ENCODE measurements at regions not wholly inside any gene's neighbourhood (a gene's known extent, or its start where the extent isn't known, plus 50 kb on each side); places are given as distances from the start of the nearest gene placed in this dataset.

DNA sequence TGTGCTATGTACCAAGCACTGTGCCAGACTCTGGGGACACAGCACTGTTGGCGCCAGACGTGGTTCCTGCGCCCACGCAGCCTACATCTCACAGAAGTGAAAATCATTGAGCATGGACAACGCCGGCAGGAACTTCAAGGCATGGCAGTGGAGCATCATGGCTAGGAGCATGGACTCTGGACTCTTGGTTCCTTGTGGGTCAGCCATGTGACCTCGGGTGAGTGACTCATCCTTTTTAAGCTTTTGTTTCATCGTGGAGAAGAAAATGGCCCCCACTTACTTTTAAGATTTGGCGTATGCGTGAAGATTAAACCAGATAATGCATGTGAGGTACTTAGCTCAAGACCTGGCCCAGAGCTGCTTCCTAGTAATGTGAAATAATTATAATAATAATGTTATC is 988.5 kb downstream of the UQCRFS1 start:
- H3K4me3 ChIP-seq (ENCODE audit: low read depth, low read length), result no peak overlapping the region

DNA sequence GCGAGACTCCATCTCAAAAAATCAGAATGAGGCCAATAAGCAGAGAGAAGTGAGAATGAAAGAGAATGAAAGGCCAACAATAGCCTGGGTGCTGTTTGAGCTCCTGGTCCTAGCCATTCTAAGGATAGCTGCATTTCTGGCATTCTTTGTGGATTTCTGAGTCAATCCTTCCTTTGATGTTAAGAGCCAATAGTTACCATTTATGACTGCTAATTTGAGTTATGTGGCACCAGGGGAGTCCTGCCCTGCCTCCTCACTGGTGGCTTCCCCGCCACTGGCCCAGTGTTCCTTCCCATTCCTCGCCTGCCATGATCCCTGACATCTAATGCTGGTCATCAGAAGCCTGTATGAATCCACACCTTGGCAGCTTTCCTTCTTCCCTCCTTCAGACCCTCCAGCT is 991.2 kb downstream of the UQCRFS1 start:
- H3K4me3 ChIP-seq (ENCODE audit: low read depth, low read length), result no peak overlapping the region

DNA sequence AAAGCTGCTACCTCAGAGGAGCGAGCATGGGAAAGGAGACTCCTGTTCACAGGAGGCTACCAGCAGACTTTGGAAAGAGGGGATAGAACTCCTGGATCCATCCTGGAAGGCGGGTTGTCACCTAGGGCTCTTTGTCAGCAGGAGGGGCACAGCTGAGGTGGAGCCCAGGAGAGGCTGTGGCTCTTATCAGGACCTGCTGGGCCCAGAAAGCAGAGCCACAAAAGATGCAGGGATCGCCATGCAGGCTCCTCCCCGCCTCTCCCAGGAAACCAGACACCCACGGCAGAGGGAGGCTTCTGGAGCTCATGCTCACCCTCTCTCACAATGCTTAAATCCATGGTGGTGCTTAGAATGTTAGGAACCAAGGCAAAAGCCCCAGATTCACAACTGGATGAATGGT is 994.2 kb downstream of the UQCRFS1 start:
- H3K4me3 ChIP-seq (ENCODE audit: low read depth, low read length), result no peak overlapping the region

DNA sequence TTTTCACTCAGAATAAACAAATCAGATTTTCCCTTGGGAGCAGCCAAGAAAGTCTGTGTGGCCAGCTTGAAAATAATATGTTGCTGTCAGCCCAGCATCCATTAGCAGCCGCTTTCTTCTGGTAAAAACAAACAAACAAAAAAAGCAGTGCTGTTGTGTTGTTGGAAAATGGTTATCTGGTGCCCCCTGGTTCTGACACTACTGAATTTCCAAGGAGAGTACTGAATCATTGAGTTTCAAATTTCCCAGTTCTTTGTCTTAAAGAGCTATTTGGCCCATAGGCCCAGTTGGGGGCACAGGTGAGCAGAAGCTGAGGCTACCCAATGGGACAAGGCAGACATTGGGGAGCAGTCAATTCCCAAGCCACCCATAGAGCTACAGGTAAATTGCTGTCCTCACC is 995.9 kb downstream of the UQCRFS1 start:
- H3K4me3 ChIP-seq (ENCODE audit: low read depth, low read length), result no peak overlapping the region

DNA sequence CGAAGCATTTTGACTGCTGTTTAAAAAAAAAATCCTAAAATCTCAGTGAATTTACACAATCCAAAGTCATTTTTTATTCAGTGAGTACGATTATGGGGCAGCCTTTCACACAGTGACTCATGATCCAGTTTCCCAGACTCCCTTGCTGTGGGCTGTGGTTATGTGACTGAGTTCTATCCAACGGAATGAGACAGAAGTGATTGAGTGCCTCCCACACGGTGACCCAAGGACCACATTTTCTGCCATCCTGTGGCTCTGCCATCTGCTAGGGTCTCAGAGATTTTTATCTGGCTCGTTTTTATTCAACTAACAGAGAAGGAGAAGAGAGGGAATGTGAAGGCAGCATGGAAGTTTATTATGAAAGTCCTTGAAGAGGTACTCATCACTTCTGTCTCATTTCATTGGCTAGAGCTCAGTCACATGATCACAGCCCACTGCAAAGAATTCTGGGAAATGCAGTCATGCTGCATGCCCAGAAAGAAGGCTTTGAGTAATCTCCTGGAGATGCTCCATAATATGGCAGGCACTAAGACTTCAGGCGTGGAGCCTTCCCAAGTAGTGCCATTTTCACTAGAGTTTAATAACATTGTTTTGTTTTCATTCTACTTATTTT is 999.4 kb downstream of the UQCRFS1 start:
- no peak overlapping the region for H3K4me3 ChIP-seq (ENCODE audit: low read depth, low read length)

DNA sequence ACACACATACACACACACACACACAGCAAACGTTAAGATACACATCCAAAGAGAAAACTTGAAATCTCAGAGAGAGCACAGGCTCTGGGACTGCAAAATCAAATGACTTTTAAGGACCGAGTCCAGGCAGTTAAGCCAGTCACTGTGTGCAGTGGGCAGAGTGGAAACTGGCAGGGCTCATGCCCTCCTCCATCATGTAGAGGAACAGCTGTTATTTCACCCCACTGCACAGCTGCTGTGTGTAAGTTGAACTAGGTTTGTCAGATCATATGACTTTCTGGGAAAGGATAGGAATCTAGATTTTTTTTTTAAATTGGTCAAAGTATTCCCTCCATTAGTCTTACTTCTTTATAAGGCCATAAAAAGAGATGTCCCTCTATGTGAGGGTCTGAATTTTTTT is 1002.1 kb downstream of the UQCRFS1 start:
- no peak overlapping the region for H3K4me3 ChIP-seq (ENCODE audit: low read depth, low read length)

DNA sequence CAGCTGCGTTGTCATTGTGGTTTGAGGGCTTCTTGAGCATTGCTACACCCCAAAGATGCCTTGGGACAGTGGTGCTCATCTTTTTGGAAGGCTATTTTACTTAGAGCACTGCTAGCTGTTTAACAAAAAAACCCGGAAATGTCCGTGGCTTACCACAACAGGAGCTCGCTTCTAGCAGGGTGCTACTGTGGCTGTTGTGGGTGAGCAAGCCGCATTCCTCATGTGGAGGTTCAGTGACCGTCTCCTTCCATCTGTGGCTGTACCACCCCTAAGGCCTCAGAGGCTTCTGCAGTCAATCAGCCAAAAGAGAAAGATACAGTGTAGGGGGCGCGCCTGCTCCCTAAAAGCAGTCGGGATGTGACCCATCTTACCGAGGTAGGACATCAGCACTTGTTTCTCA is 1004.2 kb downstream of the UQCRFS1 start:
- no peak overlapping the region for H3K4me3 ChIP-seq (ENCODE audit: low read depth, low read length)

DNA sequence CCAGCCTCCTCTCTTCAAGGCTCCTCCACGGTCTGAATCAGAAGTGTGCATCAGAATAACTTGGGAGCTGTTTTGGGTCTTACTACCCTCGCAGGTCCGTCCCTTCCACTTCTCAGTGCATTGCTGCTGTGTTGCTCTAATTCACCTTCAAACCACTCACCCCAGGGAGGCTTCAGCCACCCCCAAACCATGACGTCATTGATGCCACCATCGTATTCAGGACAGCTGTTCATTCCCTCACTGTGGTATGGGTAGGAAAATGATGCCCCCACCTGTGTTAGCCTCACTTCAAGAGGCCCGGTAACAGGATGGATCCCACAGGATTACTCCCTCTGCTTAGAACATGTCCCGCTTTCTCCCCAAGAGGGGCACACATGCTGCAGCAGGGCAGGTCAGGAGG is 1005.7 kb downstream of the UQCRFS1 start:
- H3K4me3 ChIP-seq (ENCODE audit: low read depth, low read length), result no peak overlapping the region

DNA sequence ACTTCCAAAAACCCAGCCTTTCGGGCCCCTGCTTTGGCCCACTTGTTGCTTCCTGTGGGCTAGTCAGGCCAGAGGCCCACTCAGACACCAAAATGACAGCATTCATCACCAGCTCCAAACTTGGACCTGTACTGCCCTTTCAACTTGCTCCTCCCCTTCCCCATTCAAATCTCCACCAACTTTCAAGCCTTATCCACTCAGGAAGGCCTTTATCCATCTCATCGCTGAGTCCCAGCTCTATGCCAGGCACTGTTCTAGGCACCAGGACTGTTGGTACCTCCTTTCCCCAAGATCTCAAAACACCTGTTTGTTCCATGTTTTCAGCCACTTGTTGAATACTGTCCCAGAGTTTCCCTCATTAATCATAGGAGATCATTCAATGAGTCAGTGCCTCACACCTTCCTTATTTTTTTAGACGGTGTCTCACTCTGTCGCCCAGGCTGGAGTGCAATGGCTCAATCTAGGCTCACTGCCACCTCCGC is 1011.4 kb downstream of the UQCRFS1 start:
- no peak overlapping the region for H3K4me3 ChIP-seq (ENCODE audit: low read depth, low read length)

DNA sequence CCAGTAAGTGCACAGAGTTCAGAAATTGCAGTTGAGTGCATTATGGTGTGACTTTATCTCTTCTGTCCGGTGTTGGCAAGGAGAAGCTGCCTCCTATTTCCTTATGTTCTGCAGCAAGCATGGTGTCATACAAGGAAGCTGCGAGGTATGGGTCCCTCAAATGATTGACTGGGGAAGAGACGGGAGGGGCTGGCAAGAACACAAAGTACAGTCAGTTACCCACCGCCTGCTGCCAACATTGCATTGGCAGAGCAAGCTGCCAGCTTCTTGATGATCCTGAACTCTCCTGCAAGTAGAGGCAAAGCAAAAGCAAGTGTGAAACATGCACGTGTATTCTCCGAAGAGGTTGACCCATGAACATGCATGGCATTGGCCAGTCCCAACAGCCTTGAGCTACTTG is 1013.6 kb downstream of the UQCRFS1 start:
- no peak overlapping the region for H3K4me3 ChIP-seq (ENCODE audit: low read depth, low read length)

DNA sequence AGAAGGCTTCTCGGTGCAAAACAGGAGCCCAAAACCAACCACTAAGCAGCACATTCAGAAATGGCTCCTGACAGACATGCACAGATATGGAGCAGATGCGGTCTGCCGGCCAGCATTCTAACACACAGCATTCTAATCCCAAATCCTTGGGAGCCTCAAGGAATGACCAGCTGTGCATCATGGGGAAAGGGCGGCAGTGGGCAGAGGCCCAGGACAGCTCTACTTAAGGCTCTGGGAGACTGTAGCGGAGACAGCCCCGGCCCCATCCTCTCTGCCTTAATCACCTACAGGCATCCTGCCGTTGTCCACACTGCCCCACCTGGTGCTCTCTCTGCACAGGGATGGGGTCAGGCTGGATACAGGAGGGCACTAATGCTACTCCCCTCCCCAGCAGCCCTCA is 1016.0 kb downstream of the UQCRFS1 start:
- H3K4me3 ChIP-seq (ENCODE audit: low read depth, low read length), result no peak overlapping the region

DNA sequence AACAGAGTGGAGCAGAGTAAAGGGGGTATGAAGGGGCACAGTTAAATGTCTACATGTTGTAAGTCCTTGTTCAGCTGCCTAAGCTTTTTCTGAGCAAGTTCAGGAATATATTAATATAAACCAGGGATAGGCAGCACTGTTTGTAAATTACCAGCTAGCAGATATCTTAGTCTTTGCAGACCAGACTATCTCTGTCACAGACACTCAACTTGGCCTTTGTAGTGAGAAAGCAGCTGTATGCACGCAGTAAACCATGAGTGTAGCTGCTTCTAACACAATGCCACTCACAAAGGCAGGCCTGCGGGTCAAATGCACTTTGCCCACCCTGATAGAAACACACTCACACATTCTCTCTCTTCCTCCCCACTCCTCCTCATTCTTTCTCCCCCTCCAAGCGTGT is 1016.9 kb downstream of the UQCRFS1 start:
- H3K4me3 ChIP-seq (ENCODE audit: low read depth, low read length), result no peak overlapping the region

DNA sequence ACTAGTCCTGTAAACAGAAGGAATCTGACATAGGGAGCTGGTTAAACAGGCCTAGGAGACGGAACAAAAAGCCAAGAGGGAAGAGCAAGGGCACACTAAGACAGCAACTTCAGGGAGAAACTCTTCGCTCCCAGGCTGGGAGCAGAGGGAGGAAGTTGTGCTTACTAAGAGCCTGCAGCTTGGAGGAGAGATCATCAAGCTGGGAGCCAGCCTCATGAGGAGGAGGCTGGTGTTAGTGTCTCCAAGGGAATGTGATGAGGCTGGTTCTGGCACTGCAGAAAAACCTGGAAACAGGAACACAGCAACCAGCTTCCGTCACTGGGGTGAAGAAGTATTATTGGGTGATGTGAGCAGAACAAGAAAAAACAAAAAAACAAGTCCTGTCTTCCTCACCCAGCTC is 1027.3 kb downstream of the UQCRFS1 start:
- no peak overlapping the region for H3K4me3 ChIP-seq (ENCODE audit: low read depth, low read length)

DNA sequence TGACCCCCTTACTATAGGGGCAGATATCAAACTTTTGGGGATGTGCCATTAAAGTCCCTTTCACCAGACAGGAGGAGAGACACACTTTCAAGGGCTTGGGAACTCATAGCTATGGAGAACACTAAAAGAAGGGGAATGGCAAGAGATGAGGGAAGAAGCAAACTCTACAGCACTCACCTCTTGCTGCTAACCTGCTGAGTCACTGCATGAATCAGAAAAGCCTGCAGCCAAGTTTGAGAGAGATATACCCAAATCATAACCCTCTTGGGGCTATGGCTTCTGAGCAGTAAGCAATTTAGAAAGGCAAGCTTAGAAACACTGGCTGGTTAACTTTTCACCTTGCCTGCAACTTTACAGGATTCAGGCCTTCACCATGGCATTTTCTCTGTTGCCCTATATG is 1028.0 kb downstream of the UQCRFS1 start:
- no peak overlapping the region for H3K4me3 ChIP-seq (ENCODE audit: low read depth, low read length)

DNA sequence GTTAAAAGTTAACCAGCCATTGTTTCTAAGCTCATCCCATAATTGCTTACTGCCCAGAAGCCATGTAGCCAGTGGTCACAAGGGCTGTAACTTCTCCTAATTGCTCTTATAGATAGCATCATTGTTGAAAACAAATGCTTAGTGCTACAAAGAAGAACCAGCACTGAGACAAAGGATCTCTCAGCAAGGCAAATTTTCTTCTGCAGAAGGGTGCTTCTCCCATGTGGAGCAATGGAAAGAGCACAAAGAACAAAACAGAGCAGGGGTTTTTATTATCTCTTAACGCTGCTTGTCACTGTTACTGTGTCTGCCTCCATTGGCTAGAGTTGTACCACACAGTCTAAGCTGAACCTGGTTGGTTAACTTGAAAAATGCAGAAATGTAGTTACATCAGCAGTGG is 1036.8 kb downstream of the UQCRFS1 start:
- no peak overlapping the region for H3K4me3 ChIP-seq (ENCODE audit: low read depth, low read length)

DNA sequence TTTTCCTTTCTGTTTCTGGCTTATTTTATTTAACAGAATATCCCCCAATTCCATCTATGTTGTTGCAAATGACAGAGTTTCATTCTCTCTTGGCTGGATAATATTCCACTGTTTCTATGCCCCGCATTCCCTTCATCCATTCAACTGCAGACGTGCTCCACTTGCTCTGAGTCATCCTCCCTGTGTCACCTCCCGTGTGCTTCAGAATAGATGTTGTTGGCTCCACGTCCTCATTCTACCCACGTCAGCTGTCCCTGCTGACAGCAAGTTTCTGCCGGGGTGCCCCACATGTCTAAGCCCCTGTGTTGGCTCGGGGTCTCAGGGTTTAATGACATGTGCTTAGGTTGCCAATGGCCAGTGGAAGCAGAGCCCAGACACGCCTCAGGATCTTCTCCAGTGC is 1041.0 kb downstream of the UQCRFS1 start:
- H3K4me3 ChIP-seq (ENCODE audit: low read depth, low read length), result no peak overlapping the region

DNA sequence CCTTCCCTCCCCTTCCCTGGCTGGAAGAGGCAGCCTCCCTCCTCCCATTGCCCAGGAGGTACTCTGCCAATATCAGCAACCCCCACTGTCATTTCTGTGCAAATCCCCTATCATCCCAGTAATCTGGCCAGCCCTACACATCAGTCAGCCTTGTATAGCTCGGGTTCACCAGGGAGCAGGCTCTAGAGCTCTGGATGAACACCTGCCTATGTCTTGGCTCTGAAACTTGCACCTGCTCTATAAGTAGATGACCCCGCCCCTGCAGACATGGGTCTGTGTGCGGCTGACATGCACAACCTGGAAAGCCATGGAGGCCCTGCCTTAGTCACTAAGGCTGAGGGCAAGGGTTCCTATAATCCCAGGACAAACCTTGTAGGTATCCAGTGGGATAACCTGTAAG is 1042.9 kb downstream of the UQCRFS1 start:
- no peak overlapping the region for H3K4me3 ChIP-seq (ENCODE audit: low read depth, low read length)

DNA sequence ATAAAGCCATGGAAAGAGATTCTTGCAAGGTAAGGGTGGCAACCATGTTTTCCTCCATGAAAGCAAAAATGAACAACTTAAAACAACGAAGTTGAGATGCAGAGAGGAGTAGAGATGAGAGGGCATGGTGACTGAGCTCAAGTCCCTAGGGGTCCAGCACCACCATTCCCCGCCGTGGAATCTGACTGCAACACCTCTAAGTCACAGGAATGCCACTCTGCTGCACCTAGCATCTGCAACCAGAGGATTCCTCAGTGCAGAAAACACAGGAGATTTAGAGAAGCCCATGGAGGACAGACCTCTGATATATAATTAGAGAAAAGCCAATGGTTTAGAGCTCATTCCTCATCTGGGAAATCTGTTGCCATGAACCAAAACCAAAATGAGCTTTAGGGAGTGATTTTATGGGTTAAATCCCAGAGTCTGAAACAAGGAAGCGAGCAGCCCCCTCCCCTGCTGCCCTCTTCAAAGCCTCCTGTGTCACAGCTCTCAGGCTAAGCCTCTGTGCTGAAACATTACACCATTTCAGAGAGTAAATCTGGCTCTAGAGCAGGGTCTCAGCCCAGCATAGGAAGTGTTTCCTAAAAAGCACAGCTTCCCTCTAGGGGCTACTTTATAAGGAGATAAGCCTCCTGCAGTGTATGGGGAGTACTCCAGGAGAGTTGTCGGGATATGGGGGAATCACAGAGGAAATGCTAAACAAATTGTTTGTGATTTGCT is 1043.6 kb downstream of the UQCRFS1 start:
- H3K4me3 ChIP-seq (ENCODE audit: low read depth, low read length), result no peak overlapping the region

DNA sequence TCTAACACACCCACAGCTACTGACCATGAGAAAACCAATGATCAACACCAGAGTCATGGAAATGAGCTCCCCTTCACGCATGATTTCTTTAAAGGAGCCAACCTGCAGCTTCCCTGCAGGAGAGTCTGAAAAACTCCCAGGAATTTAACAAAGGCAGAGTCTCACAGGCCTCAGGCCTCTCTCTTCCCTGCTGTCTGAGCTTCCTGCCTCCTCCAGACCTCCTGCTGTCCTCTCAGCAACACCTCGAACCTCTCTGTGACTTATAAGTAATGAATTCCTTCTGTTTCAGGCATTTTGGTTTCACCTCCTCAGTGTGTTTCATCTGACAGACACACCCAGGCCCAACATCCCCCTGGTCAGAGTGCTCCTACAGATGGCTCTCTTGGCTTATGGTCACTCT is 1044.4 kb downstream of the UQCRFS1 start:
- no peak overlapping the region for H3K4me3 ChIP-seq (ENCODE audit: low read depth, low read length)

DNA sequence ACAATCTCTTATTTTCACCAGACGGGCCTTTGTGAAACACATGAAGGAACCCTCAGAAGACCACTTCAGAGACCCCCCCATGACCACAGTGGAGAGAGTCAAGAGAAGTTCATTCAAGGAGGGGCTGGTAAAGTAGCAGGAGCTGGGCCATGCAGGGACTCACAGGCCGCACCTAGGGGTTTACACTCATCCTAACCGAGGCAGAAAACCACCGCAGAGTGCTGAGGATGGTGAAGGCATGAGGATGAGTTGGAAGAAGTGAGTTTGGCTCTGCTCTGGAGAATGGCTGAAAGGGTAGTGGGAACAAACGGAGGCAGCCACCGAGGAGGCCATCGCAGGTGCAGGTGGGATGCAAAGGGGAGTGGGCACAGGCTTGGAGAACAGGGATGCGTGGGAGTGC is 1046.9 kb downstream of the UQCRFS1 start:
- no peak overlapping the region for H3K4me3 ChIP-seq (ENCODE audit: low read depth, low read length)

DNA sequence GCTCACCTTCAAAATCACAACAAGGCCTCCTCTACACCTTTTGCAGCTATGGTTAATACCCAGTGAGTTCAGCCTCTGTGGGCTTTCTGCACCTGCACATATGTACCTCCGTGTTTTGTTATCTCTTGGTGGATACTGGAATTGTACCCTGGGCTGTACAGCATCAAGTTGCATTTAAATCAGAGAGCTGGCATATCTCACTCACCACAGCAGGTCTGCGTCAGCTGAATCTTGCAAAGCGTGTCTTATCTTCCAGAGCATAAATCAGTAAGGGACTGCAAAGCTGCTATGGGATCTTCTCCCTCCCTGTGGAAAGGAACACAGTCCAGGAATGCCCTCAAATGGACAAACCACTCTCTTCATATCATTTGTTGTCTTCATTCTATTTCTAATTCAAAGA is 1048.7 kb downstream of the UQCRFS1 start:
- no peak overlapping the region for H3K4me3 ChIP-seq (ENCODE audit: low read depth, low read length)

DNA sequence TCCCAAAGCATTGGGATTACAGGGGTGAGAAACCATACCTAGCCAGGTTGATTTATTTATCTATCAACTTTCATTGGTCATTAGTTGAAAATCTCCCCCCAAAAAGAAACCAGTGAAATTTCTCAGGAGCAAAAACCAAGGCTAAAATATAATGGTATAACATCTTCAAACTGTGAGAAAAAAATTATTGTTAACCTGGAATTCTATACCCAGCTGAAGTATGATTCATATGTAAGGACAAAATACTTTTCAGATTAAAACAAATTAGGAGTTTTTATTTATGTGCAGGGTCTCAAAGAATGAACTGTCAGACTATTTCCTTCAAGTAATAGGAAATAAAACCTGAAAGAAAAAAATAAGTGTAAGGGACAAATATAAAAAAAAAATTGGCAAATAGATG is 1053.9 kb downstream of the UQCRFS1 start:
- H3K4me3 ChIP-seq (ENCODE audit: low read depth, low read length), result no peak overlapping the region

DNA sequence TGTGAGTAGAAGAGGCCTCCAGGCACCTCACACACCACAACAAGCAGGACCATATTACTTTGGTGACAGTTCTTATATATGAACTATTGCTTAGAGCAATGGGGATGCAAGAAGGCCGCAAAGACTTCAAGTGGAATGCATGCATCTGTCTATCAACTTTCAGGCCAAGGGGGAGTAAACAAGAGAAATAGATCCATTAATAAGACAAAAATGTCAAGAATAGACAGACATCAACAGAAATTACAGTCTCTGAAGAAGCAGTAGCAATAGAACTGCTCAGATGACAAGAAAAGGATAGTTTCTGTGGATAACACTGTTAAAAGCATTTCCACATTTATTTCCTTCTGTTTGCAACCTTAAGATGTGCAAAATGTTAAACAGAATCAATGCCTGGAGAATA is 1057.7 kb downstream of the UQCRFS1 start:
- H3K4me3 ChIP-seq (ENCODE audit: low read depth, low read length), result no peak overlapping the region
